ENCODE measurements at regions not wholly inside any gene's neighbourhood (a gene's known extent, or its start where the extent isn't known, plus 50 kb on each side); places are given as distances from the start of the nearest gene placed in this dataset.

DNA sequence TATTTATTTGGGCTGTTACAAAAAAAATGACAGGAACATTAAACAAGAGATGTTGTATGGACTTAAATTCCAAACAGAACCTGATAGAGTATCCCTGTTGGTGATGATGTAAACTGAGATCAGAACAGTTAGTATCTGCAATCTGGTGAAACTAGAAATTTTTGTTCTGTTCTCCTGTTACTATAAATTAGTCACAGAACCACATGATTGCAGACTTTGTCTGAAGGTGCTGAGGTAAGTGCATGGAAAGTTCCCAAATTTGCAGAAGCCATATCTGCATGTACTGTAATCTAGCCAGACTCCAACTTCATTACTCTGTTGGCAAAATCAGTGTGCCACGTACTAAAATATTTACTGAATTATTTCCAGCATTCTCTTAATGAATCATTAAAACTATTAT lies 516.3 kb upstream of the FSIP2 start:
- no peak overlapping the region for H3K27ac ChIP-seq
- TF ChIP-seq, protein P1, sequence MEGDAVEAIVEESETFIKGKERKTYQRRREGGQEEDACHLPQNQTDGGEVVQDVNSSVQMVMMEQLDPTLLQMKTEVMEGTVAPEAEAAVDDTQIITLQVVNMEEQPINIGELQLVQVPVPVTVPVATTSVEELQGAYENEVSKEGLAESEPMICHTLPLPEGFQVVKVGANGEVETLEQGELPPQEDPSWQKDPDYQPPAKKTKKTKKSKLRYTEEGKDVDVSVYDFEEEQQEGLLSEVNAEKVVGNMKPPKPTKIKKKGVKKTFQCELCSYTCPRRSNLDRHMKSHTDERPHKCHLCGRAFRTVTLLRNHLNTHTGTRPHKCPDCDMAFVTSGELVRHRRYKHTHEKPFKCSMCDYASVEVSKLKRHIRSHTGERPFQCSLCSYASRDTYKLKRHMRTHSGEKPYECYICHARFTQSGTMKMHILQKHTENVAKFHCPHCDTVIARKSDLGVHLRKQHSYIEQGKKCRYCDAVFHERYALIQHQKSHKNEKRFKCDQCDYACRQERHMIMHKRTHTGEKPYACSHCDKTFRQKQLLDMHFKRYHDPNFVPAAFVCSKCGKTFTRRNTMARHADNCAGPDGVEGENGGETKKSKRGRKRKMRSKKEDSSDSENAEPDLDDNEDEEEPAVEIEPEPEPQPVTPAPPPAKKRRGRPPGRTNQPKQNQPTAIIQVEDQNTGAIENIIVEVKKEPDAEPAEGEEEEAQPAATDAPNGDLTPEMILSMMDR (conservative IDR thresholded peaks at IDR 0.05), result no peak

DNA sequence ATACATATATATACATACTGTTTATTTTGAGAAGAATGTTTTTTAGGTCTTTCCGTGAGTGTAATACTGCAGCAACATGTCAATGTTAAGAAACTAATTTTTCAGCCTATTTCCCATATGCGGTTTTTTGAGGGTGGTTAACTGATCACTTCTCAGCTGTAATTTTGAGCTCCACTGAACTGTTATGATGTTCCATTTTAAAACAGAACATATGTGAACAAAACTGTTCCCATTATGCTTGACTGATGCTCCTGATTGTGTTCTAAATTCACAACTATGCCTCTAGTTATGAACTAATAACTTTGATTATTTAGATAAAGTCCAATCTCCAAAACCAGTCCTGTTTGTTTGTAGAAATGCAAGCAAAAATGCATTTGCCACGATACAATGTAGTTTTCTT lies 511.2 kb upstream of the FSIP2 start:
- TF ChIP-seq, protein P1 (conservative IDR thresholded peaks at IDR 0.05), result no peak
- H3K27ac ChIP-seq, result no peak overlapping the region

DNA sequence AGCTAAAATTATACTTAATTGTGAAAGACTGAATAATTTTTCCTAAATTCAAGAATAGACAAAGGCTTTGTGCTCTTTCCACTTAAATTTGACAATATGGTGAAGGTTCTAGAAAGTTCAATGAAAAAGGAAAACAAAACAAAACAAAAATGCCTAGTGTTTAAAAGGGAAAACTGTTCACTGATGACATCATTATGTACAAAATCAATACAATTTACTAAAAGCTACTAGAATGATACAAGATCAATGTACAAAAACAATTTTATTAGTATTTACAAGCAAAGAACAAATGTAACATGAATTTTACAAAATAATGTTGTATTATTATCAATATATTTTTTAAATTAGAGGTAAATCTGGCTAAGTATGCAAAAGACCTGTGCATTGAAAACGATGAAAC lies 499.1 kb upstream of the FSIP2 start:
- H3K27ac ChIP-seq, result no peak overlapping the region
- TF ChIP-seq, protein P1 (conservative IDR thresholded peaks at IDR 0.05), result no peak

- TF ChIP-seq, protein P1 (conservative IDR thresholded peaks at IDR 0.05), result no peak
- H3K27ac ChIP-seq, result no peak overlapping the region
Observed at GRCh38 chr2:185240796-185241195, 497.8 kb upstream of the FSIP2 start.

- TF ChIP-seq, protein P1 (conservative IDR thresholded peaks at IDR 0.05), result no peak
- no peak overlapping the region for H3K27ac ChIP-seq
Observed at GRCh38 chr2:185241556-185241955, 497.0 kb upstream of the FSIP2 start.

DNA sequence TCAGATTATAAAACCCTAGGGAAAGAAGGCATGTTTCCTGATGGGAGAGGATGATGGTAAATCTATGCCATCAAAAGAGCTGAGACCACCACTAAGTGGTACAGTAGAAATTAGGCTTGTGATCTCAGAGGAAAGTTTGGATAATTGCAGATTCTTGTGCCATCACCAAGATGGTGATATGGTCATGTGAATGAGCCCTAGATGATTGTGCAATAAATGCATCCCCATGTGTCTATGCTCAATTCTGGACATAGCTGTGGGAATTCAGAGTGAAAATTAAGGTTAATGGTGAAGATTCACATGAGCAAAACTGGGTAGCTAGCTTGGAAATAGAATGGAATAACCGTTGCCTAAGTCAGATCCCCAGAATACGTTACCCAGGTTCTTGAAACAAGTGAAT lies 496.1 kb upstream of the FSIP2 start:
- H3K27ac ChIP-seq, result no peak overlapping the region
- TF ChIP-seq, protein P1 (conservative IDR thresholded peaks at IDR 0.05), result no peak

DNA sequence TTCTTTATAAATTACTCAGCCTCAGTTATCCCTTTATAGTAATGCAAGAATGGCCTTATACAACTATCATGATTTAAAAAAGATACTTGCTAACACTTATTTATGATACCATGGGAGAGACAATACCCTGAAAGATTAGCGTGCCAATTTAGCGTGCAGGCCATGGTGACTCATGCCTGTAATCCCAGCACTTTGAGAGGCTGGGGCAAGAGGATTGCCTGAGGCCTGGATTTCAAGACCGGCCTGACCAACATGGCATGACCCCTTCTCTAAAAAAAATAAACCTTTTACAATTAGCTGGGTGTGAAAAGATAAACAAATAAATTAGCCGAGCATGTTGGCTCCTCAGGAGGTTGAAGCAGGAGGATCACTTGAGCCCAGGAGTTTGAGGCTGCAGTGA lies 493.4 kb upstream of the FSIP2 start:
- no peak overlapping the region for H3K27ac ChIP-seq
- TF ChIP-seq, protein P1 (conservative IDR thresholded peaks at IDR 0.05), result no peak

DNA sequence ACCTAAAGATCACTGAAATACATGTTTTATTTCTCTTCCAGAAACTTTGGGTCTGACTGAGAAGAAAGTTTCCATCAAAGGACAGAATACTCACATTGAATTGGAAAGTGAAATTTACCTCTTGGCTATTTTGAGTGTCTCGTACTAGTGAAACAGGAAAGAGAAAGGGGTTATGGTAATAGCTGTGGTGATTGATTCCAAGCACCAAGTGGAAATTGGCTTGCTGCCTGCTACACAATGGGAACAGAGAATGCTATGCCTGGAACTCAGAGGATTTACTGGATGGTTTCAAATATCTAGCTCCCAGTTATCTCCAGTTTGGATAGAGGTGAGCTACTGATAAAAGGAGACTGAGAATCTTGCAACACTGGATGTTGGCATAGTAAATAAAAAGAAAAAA lies 492.8 kb upstream of the FSIP2 start:
- TF ChIP-seq, protein P1 (conservative IDR thresholded peaks at IDR 0.05), result no peak
- no peak overlapping the region for H3K27ac ChIP-seq
